ENCODE measurements at regions not wholly inside any gene's neighbourhood (a gene's known extent, or its start where the extent isn't known, plus 50 kb on each side); places are given as distances from the start of the nearest gene placed in this dataset.
"Not testable (repeated sequence)": the region's sequence is repeated elsewhere in the genome, so short reads cannot be mapped to it uniquely, and the experiment has no call there.

- not testable (repeated sequence) for H3K9ac ChIP-seq (ENCODE audit: insufficient read depth in 1 of 2, low read length in 2 of 2); DNase-seq; ATAC-seq (ENCODE audit: insufficient read depth, low FRiP score); H3K27ac ChIP-seq (ENCODE audit: low read depth in 1 of 2, low read length in 1 of 2); H3K27me3 ChIP-seq (ENCODE audit: control insufficient read depth in 3 of 3, insufficient read depth in 3 of 3, low read length in 2 of 3); H3K36me3 ChIP-seq (ENCODE audit: control insufficient read depth in 4 of 4, insufficient read depth in 4 of 4, low read length in 4 of 4); H3K4me3 ChIP-seq; H3K9me3 ChIP-seq (ENCODE audit: control insufficient read depth in 4 of 4, insufficient read depth in 3 of 4, low read length in 3 of 4); H3K4me1 ChIP-seq (ENCODE audit: control insufficient read depth in 5 of 5, insufficient read depth in 5 of 5, low read length in 5 of 5)
- 86 to 88% methylated on average over 2 of the region's 8 CpGs for WGBS, 2 donors
These were observed 99.0 kb downstream of the SYT15 start for GRCh38 chr10:46677836-46678435.

DNA sequence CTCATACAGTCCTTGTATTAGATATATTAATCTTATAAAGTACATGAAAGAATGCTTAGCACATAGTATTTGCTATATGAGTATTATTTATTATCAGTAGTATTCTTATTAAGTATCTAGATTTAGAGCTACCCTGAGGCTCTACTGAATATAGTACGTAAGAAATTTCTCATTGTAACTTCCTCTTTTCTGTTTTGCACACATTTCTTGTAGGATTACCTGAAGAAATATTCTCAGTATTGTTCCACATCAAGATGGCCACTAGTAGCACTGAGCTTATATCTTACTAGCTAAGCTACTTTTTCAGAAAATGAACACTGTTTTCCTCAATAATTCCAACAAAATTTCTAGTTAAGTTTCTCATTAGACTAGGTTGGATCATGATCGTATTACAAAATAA, 112.5 kb downstream of the SYT15 start:
- not testable (repeated sequence) for H3K27ac ChIP-seq (ENCODE audit: low read depth in 1 of 2, low read length in 1 of 2); ATAC-seq (ENCODE audit: insufficient read depth, low FRiP score)
- WGBS, 2 donors: no CpG with 5 or more reads among the region's 2 CpGs

GRCh38 chr10:46693218-46693617, 114.3 kb downstream of the SYT15 start:
- not testable (repeated sequence) for H3K9me3 ChIP-seq (ENCODE audit: control insufficient read depth in 4 of 4, insufficient read depth in 3 of 4, low read length in 3 of 4); H3K27me3 ChIP-seq (ENCODE audit: control insufficient read depth in 3 of 3, insufficient read depth in 3 of 3, low read length in 2 of 3); H3K4me1 ChIP-seq (ENCODE audit: control insufficient read depth in 5 of 5, insufficient read depth in 5 of 5, low read length in 5 of 5); ATAC-seq (ENCODE audit: insufficient read depth, low FRiP score); DNase-seq; H3K9ac ChIP-seq (ENCODE audit: insufficient read depth in 1 of 2, low read length in 2 of 2); H3K4me3 ChIP-seq; H3K27ac ChIP-seq (ENCODE audit: low read depth in 1 of 2, low read length in 1 of 2); H3K36me3 ChIP-seq (ENCODE audit: control insufficient read depth in 4 of 4, insufficient read depth in 4 of 4, low read length in 4 of 4)
- WGBS, 2 donors: 17 to 40% methylated on average over 1 of the region's 2 CpGs

More for the DNA sequence above, 112.5 kb downstream of the SYT15 start:
- not testable (repeated sequence) for H3K4me1 ChIP-seq (ENCODE audit: control insufficient read depth in 5 of 5, insufficient read depth in 5 of 5, low read length in 5 of 5); H3K9me3 ChIP-seq (ENCODE audit: control insufficient read depth in 4 of 4, insufficient read depth in 3 of 4, low read length in 3 of 4); DNase-seq; H3K4me3 ChIP-seq; H3K9ac ChIP-seq (ENCODE audit: insufficient read depth in 1 of 2, low read length in 2 of 2); H3K27me3 ChIP-seq (ENCODE audit: control insufficient read depth in 3 of 3, insufficient read depth in 3 of 3, low read length in 2 of 3); H3K36me3 ChIP-seq (ENCODE audit: control insufficient read depth in 4 of 4, insufficient read depth in 4 of 4, low read length in 4 of 4)

- H3K36me3 ChIP-seq (ENCODE audit: control insufficient read depth in 4 of 4, insufficient read depth in 4 of 4, low read length in 4 of 4); ATAC-seq (ENCODE audit: insufficient read depth, low FRiP score); H3K9me3 ChIP-seq (ENCODE audit: control insufficient read depth in 4 of 4, insufficient read depth in 3 of 4, low read length in 3 of 4); H3K27ac ChIP-seq (ENCODE audit: low read depth in 1 of 2, low read length in 1 of 2); H3K9ac ChIP-seq (ENCODE audit: insufficient read depth in 1 of 2, low read length in 2 of 2); DNase-seq; H3K4me1 ChIP-seq (ENCODE audit: control insufficient read depth in 5 of 5, insufficient read depth in 5 of 5, low read length in 5 of 5); H3K27me3 ChIP-seq (ENCODE audit: control insufficient read depth in 3 of 3, insufficient read depth in 3 of 3, low read length in 2 of 3); H3K4me3 ChIP-seq: not testable (repeated sequence)
These were observed 138.3 kb downstream of the SYT15 start for GRCh38 chr10:46717264-46717663.

GRCh38 chr10:46718014-46718413, 139.1 kb downstream of the SYT15 start:
- not testable (repeated sequence) for H3K4me1 ChIP-seq (ENCODE audit: control insufficient read depth in 5 of 5, insufficient read depth in 5 of 5, low read length in 5 of 5); H3K9ac ChIP-seq (ENCODE audit: insufficient read depth in 1 of 2, low read length in 2 of 2); H3K27me3 ChIP-seq (ENCODE audit: control insufficient read depth in 3 of 3, insufficient read depth in 3 of 3, low read length in 2 of 3); ATAC-seq (ENCODE audit: insufficient read depth, low FRiP score); H3K4me3 ChIP-seq; H3K27ac ChIP-seq (ENCODE audit: low read depth in 1 of 2, low read length in 1 of 2); H3K36me3 ChIP-seq (ENCODE audit: control insufficient read depth in 4 of 4, insufficient read depth in 4 of 4, low read length in 4 of 4); H3K9me3 ChIP-seq (ENCODE audit: control insufficient read depth in 4 of 4, insufficient read depth in 3 of 4, low read length in 3 of 4); DNase-seq
- 91 to 93% methylated on average over 3 of the region's 3 CpGs for WGBS, 2 donors

GRCh38 chr10:46720386-46720785, 141.5 kb downstream of the SYT15 start:
- no CpG with 5 or more reads among the region's 1 CpG for WGBS, 2 donors
- H3K27ac ChIP-seq (ENCODE audit: low read depth in 1 of 2, low read length in 1 of 2); H3K27me3 ChIP-seq (ENCODE audit: control insufficient read depth in 3 of 3, insufficient read depth in 3 of 3, low read length in 2 of 3); H3K9ac ChIP-seq (ENCODE audit: insufficient read depth in 1 of 2, low read length in 2 of 2); H3K4me1 ChIP-seq (ENCODE audit: control insufficient read depth in 5 of 5, insufficient read depth in 5 of 5, low read length in 5 of 5); ATAC-seq (ENCODE audit: insufficient read depth, low FRiP score); H3K36me3 ChIP-seq (ENCODE audit: control insufficient read depth in 4 of 4, insufficient read depth in 4 of 4, low read length in 4 of 4); H3K4me3 ChIP-seq; H3K9me3 ChIP-seq (ENCODE audit: control insufficient read depth in 4 of 4, insufficient read depth in 3 of 4, low read length in 3 of 4): not testable (repeated sequence)
- DNase-seq: peak; percentile 15 to 51 (median 31)

DNA sequence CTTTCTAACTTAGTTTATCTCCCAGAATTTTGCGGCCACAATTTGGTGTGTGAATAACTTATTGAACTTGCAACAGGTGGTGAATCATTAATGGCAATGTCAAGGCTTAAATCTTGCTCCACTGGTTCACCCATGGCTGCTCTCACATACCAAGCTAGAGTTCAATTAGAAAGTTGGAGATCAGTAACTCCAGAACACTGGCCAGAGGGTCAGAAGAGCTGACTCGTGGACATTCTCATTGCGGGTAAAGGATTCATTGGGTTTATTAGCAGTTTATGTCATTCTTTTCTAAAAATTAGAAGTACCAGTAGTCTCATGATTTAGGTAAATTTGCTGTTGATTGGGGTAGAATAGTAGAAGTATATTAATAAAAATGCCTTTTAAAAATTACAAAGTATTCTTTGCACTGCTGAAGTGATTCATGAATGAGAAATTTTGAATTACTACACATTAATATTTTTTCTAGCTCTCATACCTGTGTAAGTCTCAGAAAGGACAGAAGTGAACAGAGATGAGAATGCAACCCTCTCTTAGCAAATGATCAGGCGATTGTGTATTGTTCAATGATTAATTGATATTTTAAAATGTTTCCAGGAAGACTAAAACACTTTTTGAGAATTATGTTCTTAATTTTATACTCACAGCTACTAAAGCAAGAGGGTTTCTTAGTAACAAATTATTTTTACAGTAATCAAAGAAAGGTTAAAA, 142.0 kb downstream of the SYT15 start:
- not testable (repeated sequence) for H3K4me1 ChIP-seq (ENCODE audit: control insufficient read depth in 5 of 5, insufficient read depth in 5 of 5, low read length in 5 of 5); H3K9me3 ChIP-seq (ENCODE audit: control insufficient read depth in 4 of 4, insufficient read depth in 3 of 4, low read length in 3 of 4); H3K36me3 ChIP-seq (ENCODE audit: control insufficient read depth in 4 of 4, insufficient read depth in 4 of 4, low read length in 4 of 4); H3K4me3 ChIP-seq; H3K9ac ChIP-seq (ENCODE audit: insufficient read depth in 1 of 2, low read length in 2 of 2); H3K27me3 ChIP-seq (ENCODE audit: control insufficient read depth in 3 of 3, insufficient read depth in 3 of 3, low read length in 2 of 3); ATAC-seq (ENCODE audit: insufficient read depth, low FRiP score); H3K27ac ChIP-seq (ENCODE audit: low read depth in 1 of 2, low read length in 1 of 2)
- peak in 1 of 3 donors; percentile 6 for DNase-seq
- WGBS, 2 donors: 79 to 90% methylated on average over 4 of the region's 4 CpGs

- H3K27ac ChIP-seq (ENCODE audit: low read depth in 1 of 2, low read length in 1 of 2); H3K9ac ChIP-seq (ENCODE audit: insufficient read depth in 1 of 2, low read length in 2 of 2); DNase-seq; H3K9me3 ChIP-seq (ENCODE audit: control insufficient read depth in 4 of 4, insufficient read depth in 3 of 4, low read length in 3 of 4); H3K36me3 ChIP-seq (ENCODE audit: control insufficient read depth in 4 of 4, insufficient read depth in 4 of 4, low read length in 4 of 4); H3K4me1 ChIP-seq (ENCODE audit: control insufficient read depth in 5 of 5, insufficient read depth in 5 of 5, low read length in 5 of 5); H3K27me3 ChIP-seq (ENCODE audit: control insufficient read depth in 3 of 3, insufficient read depth in 3 of 3, low read length in 2 of 3); ATAC-seq (ENCODE audit: insufficient read depth, low FRiP score); H3K4me3 ChIP-seq: not testable (repeated sequence)
- 82 to 88% methylated on average over 3 of the region's 3 CpGs for WGBS, 2 donors
These were observed 145.3 kb downstream of the SYT15 start for GRCh38 chr10:46724258-46724657.
